Smooth muscle cell (in vitro differentiated cells): ENCODE measurements at regions not wholly inside any gene's neighbourhood (a gene's known extent, or its start where the extent isn't known, plus 50 kb on each side); places are given as distances from the start of the nearest gene placed in this dataset.

Source experiments
- DNase-seq: peaks from one replicate; lab custom pipeline; 2025; ENCODE audit not compliant: unreplicated experiment; lab: John Stamatoyannopoulos, UW
- H2AFZ ChIP-seq: fragments of 200-600 bp; sonication (generic); 2 replicates; pipeline ENCODE4 v1.6.0; 2016; ENCODE audit warnings: antibody characterized with exemption, low read depth, mild to moderate bottlenecking
- H3F3A ChIP-seq: fragments of 200-600 bp; sonication (generic); 2 replicates; pipeline ENCODE4 v1.6.0; 2017; ENCODE audit warnings: antibody characterized with exemption, low read depth
- H3K27ac ChIP-seq: fragments of 200-600 bp; sonication (generic); 2 replicates; pipeline ENCODE4 v1.5.1; 2016; ENCODE audit warnings: low read depth, mild to moderate bottlenecking
- H3K27me3 ChIP-seq: fragments of 200-600 bp; sonication (generic); 2 replicates; pipeline ENCODE4 v1.6.1; 2016; ENCODE audit warnings: low read depth, mild to moderate bottlenecking
- H3K36me3 ChIP-seq: fragments of 200-600 bp; sonication (generic); 2 replicates; pipeline ENCODE4 v1.5.1; 2016; ENCODE audit warnings: low read depth
- H3K4me1 ChIP-seq: fragments of 200-600 bp; sonication (generic); 2 replicates; pipeline ENCODE4 v1.5.1; 2016; ENCODE audit warnings: low read depth
- H3K4me2 ChIP-seq: fragments of 200-600 bp; sonication (generic); 2 replicates; pipeline ENCODE4 v1.6.0; 2016; ENCODE audit warnings: mild to moderate bottlenecking
- H3K4me3 ChIP-seq: fragments of 200-600 bp; sonication (generic); 2 replicates; pipeline ENCODE4 v1.5.1; 2016; ENCODE audit warnings: mild to moderate bottlenecking
- H3K79me2 ChIP-seq: fragments of 200-600 bp; sonication (generic); 2 replicates; pipeline ENCODE4 v1.6.0; 2016; ENCODE audit warnings: low read depth, mild to moderate bottlenecking
- H3K9ac ChIP-seq: fragments of 200-600 bp; sonication (generic); 2 replicates; pipeline ENCODE4 v1.6.0; 2016; ENCODE audit warnings: low read depth
- H3K9me3 ChIP-seq: fragments of 200-600 bp; sonication (generic); replicated peaks from 2 replicates; pipeline ENCODE4 v1.5.1; 2016; ENCODE audit warnings: low read depth
- H4K20me1 ChIP-seq: fragments of 200-600 bp; sonication (generic); 2 replicates; pipeline ENCODE4 v1.6.0; 2016; ENCODE audit warnings: low read depth
- WGBS: methylation state at CpG from one replicate; pipeline ENCODE4 v1.1.7; 2016; ENCODE audit warnings: low lambda C conversion rate; 5-methylcytosine and 5-hydroxymethylcytosine counted together
- TF ChIP-seq, protein P1 (sequence below): fragments of 200-600 bp; sonication (generic); IDR thresholded peaks from 2 replicates; pipeline ENCODE4 v1.5.1; 2017; ENCODE audit warnings: borderline replicate concordance, mild to moderate bottlenecking, antibody characterized with exemption; ENCODE audit not compliant: insufficient read depth, poor library complexity, severe bottlenecking

DNA sequence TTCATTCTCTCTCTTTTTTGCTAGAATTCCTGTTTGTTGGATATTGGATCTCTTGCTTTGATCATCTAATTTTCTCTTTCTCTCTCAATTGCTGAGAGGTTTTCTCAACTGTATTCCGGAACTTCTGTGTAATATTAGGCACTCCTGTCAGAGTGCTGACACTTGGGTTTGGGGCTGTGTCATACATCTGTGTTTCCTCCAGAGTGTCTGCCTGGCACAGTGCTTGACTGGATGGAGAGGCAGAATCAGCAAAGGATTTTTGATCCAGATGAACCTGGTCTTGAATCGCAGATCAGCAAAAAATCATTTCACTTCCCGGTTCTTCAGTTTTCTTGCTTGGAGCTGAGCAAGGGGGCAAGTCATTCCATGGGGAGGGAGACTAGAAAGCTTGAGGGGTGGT is 87.7 kb upstream of the CXCR4 start:
- DNase-seq, result no peak
- Histone ChIP-seq H3K4me3 (no peak overlapping the region), H3K4me2 (no peak overlapping the region), H3K27me3 (no peaks in the 10 kb centered on the region), H3K9ac (no peak overlapping the region), H3K36me3 (no peaks in the 10 kb centered on the region), H3K9me3 (no peaks in the 10 kb centered on the region), H3F3A (no peaks in the 10 kb centered on the region), H3K79me2 (no peaks in the 10 kb centered on the region), H4K20me1 (no peaks in the 10 kb centered on the region), H3K4me1 (no peaks in the 10 kb centered on the region), H3K27ac (no peak overlapping the region), H2AFZ (no peak overlapping the region)
- WGBS, result 87% methylated on average over 3 of the region's 3 CpGs
- TF ChIP-seq, protein P1, sequence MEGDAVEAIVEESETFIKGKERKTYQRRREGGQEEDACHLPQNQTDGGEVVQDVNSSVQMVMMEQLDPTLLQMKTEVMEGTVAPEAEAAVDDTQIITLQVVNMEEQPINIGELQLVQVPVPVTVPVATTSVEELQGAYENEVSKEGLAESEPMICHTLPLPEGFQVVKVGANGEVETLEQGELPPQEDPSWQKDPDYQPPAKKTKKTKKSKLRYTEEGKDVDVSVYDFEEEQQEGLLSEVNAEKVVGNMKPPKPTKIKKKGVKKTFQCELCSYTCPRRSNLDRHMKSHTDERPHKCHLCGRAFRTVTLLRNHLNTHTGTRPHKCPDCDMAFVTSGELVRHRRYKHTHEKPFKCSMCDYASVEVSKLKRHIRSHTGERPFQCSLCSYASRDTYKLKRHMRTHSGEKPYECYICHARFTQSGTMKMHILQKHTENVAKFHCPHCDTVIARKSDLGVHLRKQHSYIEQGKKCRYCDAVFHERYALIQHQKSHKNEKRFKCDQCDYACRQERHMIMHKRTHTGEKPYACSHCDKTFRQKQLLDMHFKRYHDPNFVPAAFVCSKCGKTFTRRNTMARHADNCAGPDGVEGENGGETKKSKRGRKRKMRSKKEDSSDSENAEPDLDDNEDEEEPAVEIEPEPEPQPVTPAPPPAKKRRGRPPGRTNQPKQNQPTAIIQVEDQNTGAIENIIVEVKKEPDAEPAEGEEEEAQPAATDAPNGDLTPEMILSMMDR, result no peak

DNA sequence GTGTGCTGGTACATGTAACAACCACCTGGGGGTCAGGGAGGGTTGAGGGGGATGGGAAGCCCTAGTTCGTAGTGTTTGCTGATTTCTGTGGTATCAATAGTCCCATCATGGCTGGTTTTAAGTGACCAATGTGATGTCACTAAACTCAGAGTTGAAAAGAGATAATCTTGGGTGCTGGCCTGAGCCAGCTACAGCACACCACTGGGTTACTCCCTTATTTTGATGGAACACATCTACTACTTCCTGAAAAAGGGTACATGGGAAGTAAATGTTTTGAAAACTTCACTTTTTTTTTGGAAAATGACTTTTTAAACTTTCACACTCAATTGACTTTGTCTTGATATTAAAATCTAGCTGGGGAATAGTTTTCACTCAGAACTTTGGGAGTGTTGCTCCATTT is 87.0 kb upstream of the CXCR4 start:
- H3F3A ChIP-seq, result no peaks in the 10 kb centered on the region
- no peaks in the 10 kb centered on the region for H3K9me3 ChIP-seq
- no peak overlapping the region for H3K4me2 ChIP-seq
- H3K4me1 ChIP-seq, result no peaks in the 10 kb centered on the region
- H3K27me3 ChIP-seq, result no peaks in the 10 kb centered on the region
- no peak for DNase-seq
- WGBS, result 82% methylated on average over 1 of the region's 1 CpG
- H3K27ac ChIP-seq, result no peak overlapping the region
- no peaks in the 10 kb centered on the region for H3K36me3 ChIP-seq
- H3K4me3 ChIP-seq, result no peak overlapping the region
- no peaks in the 10 kb centered on the region for H4K20me1 ChIP-seq
- TF ChIP-seq, protein P1, result no peak
- no peaks in the 10 kb centered on the region for H3K79me2 ChIP-seq
- H2AFZ ChIP-seq, result no peak overlapping the region
- no peak overlapping the region for H3K9ac ChIP-seq

DNA sequence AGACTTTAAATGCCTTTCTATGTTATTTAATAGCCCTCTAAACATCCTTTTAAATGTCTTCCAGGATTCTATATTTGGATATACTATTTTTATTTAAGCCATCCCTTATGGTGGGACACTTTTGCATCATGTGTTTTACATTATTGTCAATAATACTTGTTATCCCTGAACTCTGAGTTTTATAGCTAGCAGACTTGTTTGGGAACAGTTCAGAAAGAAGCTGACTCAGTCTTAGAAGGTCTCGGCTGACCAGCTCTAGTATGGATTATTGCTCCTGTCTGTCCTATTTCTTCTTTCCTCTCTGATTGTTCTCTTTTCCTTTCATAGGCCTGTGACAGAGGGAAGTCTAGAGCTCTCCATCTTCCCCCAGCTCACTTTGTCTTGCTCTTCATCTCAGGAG is 77.3 kb upstream of the CXCR4 start:
- no peaks in the 10 kb centered on the region for H3K79me2 ChIP-seq
- H2AFZ ChIP-seq, result peak overlapping the region; percentile 58
- H3K4me1 ChIP-seq, result no peaks in the 10 kb centered on the region
- H3K9ac ChIP-seq, result no peak overlapping the region
- WGBS, result 16% methylated on average over 1 of the region's 1 CpG
- DNase-seq, result no peak
- no peak overlapping the region for H3K4me2 ChIP-seq
- H4K20me1 ChIP-seq, result no peaks in the 10 kb centered on the region
- no peaks in the 10 kb centered on the region for H3F3A ChIP-seq
- H3K4me3 ChIP-seq, result no peak overlapping the region
- TF ChIP-seq, protein P1, result no peak
- no peaks in the 10 kb centered on the region for H3K27me3 ChIP-seq
- no peak overlapping the region for H3K27ac ChIP-seq
- no peaks in the 10 kb centered on the region for H3K36me3 ChIP-seq
- no peaks in the 10 kb centered on the region for H3K9me3 ChIP-seq

DNA sequence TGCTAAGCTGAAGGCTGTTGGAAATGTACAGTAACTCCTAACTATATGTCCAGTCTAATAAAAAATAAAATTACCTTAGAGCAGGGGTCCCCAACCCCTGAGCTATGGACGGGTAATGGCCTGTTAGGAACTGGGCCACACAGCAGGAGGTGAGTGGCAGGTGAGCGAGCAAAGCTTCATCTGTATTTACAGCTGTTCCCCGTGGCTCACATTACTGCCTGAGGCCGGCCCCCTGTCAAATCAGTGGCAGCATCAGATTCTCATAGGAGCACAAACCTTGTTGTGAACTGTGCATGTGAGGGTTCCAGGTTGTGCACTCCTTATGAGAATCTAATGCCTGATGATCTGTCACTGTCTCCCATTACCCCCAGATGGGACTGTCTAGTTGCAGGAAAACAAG is 73.1 kb upstream of the CXCR4 start:
- Histone ChIP-seq H3K9ac (no peak overlapping the region), H3K27me3 (no peaks in the 10 kb centered on the region), H3K36me3 (no peaks in the 10 kb centered on the region), H4K20me1 (no peaks in the 10 kb centered on the region), H3K9me3 (no peaks in the 10 kb centered on the region), H3F3A (no peaks in the 10 kb centered on the region), H3K27ac (no peak overlapping the region), H3K79me2 (no peaks in the 10 kb centered on the region), H3K4me1 (no peaks in the 10 kb centered on the region), H2AFZ (no peak overlapping the region), H3K4me3 (no peak overlapping the region), H3K4me2 (no peak overlapping the region)
- DNase-seq, result no peak
- TF ChIP-seq, protein P1, result no peak
- 91% methylated on average over 4 of the region's 4 CpGs for WGBS
